HG03060 (cell line): ENCODE measurements at regions not wholly inside any gene's neighbourhood (a gene's known extent, or its start where the extent isn't known, plus 50 kb on each side); places are given as distances from the start of the nearest gene placed in this dataset.
"Not testable (repeated sequence)": the region's sequence is repeated elsewhere in the genome, so short reads cannot be mapped to it uniquely, and the experiment has no call there.

Source experiments
- ATAC-seq: cut with Tn5 transposase; IDR thresholded peaks from one replicate; pipeline ENCODE4 v1.9.1; 2021; ENCODE audit warnings: low read depth, moderate number of reproducible peaks; ENCODE audit not compliant: unreplicated experiment

DNA sequence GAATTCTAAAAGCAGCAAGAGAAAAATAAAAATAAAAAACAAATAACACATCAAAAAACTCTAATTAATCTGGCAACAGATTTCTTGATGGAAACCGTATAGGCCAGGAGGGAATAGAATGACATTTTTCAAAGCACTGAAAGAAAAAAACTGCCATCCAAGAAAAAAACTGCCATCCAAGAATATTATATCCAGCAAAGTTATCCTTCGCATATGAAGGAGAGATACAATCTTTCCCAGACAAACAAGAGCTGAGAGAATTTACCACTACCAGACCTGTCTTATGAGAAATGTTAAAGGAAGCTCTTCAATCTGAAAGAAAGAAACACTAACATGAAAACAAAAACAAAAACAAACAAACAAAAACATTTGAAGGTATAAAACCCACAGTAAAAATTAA lies 214.8 kb downstream of the EMP1 start:
- no peak for ATAC-seq

GRCh38 chr12:13405961-13406703 lies 209.6 kb downstream of the EMP1 start:
- no peak for ATAC-seq

DNA sequence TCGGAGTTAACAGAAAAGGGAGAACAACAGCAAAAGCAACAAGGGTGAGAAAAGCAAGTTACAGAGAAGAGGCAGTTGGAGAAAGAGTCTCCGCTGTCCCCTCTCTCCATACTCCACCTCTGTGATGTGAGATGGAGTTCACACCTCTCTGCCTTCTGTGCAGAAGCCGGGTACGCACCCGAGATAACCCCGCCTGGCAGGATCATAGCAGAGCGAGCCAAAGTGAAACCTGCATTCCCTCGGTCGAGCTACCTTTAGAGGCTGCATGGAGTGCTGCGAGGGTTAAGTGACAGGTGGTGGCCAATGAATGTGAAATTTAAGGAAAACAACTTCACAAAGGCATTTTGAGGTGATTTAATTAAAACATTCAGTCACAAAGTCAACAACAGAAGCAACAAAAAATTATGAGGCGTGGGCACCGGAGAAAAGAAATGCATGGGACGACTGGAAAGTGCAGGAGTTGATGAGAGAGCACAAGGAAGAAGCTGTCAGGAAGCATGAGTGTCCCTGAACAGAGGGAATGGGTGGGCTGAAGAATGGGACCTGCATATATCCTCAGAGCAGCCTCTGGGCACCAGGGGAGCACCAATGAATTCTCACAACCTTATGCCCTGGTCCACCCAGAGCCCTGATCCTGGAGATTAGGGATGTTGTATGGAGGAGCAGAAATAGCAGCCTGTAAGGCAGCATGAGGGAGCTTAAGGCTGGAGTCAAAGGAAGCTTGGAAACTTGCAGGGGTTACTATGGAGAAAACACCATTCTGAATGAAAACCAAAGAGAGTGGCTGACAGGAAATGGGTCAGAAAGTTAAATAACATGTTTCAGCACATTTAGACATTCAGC lies 208.3 kb downstream of the EMP1 start:
- no peak for ATAC-seq

DNA sequence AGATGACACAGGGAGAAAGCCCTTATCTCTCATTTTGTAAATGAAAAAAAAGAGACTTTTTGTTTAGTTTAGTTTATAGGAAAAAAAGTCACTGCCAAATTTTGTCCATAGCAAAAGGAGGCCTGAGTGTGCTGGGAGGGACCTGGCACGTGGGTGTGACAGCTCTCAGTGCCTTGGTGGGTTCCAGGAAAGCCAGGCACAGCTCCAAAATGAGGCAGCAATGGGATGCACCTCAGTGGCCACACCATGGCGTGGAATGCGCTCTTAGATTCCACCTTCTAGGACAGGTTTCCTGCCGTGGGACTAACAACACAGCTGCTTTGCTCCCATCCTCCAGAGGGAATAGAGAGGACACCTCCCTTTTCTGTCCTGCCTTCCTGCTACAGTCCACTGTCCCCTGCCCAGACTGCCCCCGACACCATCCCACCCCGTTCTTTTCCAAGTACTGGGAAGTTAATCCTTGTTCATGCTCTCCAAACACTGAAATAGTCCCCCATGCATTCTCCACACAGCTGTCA lies 207.6 kb downstream of the EMP1 start:
- ATAC-seq, result no peak

- not testable (repeated sequence) for ATAC-seq
Measured at GRCh38 chr12:13391375-13391774, 194.8 kb downstream of the EMP1 start.

- no peak for ATAC-seq
Measured at GRCh38 chr12:13390918-13391317, 194.4 kb downstream of the EMP1 start.

GRCh38 chr12:13390381-13390861 lies 193.9 kb downstream of the EMP1 start:
- no peak for ATAC-seq

DNA sequence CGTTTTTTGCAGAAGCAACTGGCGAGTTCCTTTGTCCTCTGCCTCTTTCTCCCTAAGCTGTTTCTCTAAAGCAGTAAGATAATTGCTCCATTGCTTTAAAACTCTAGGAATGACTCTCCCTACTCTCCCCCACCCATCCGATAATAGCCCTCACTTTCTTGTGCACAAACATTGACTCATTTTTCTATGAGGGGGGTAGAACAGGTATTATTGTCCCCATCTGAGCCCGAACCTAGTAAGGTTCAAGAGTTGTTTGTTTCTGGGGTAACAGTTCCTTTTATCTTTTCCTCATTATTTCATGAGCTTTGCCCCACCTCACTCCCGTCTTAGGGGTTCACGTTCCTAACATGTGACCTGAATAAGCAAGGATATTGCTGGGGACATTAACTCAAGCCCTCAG lies 190.6 kb downstream of the EMP1 start:
- ATAC-seq, result no peak

DNA sequence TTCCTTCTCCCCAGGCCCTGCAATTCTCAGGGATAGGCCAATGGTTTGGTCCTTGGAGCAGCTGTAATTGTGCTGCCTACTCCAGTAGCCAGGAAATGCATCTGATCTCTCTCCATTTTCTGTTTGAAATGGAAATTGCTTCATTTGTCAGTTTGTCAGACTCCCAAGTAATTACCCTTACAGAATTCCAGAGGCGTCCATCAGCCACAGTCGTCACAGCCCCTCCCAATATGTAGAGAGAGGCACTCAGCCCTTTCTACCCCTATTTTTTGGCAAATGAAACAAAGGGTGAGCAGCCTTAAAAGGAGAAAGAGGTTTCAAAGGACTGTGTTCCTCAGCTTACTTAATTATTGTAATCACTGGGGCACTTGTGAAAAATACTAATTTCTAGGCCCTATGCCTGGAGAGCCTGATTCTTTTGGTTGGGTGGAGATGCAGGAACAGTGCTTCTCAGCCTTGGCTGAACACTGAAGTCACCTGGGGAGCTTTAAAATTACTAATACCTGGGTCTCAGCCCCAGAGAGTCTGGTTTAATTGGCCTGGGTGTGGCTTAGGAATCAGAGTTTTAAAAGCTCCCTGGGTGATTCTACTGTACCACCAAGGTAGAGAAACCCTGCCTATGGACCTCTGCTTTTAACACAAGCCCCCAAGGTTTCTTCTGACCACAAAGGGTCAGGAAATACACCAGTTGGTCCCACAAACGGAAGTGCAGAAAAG lies 190.0 kb downstream of the EMP1 start:
- ATAC-seq, result no peak

DNA sequence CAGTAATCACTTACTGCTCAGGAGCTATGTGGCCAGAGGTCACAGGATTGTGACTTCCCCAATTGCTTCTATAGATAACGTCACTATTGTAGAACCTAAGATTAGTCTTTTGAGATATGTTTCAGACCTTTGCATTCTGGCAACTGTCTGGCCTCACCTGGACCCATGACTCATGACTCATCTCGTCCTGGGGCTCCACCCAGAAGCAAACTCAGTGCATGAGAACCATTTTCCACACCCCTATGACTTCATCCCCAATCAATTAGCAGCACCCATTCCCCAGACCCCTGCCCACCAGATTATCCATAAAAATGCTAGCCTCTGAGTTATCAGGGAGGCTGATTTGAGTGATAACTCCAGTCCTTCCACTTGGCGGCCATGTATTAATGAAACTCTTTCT lies 186.9 kb downstream of the EMP1 start:
- ATAC-seq, result peak; percentile 42

DNA sequence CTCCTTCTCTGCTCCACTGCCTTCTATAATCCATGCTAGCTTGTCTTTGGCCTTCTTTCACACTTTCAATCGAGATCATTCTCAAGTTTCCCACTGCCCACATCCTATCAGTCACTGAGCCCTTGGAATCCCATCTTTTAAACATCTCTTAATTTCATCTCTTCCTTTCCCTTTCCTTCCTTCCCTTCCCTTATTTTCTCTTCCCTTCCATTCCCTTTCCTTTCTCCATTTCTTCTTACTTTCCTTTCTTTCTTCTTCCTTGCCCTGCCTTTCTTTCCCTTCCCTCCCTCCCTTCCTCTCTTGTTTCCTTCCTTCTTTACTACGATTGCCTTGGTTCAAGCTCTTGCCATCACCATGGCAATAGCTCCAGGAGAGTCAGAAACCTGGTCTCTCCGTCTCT lies 183.8 kb downstream of the EMP1 start:
- ATAC-seq, result no peak

DNA sequence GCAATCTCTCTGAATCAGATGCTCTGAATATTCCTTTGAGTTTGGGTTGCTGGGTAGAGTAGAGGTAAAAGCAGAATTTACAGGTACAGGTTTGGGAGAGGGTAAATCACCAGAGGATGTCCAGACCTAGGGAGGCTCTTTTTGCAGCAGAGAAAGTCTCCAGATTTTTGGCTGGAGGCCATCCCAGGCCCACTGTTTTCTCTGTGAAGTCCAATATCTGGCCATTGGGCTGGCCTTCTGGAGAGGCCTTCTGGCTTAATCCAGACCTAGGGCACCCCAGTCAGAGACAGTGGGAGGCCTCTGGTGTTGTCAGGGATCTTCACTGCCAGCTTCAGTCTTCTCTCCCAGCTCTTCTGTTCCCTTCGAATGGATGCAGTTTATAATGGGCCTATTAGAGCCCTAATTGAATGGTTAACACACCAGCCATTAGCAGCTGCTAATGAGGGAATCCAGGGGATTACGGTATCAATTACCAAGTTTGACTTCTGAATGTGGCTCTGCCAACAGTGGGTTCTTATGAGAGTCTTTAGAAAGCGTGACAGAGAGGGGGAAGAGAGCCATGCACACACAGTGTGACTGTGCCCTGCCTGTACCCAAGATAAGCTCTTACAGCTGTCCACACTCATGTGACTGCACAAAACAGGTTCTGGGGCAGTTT lies 183.1 kb downstream of the EMP1 start:
- no peak for ATAC-seq

- ATAC-seq, result no peak
Measured at GRCh38 chr12:13377698-13378097, 181.2 kb downstream of the EMP1 start.

DNA sequence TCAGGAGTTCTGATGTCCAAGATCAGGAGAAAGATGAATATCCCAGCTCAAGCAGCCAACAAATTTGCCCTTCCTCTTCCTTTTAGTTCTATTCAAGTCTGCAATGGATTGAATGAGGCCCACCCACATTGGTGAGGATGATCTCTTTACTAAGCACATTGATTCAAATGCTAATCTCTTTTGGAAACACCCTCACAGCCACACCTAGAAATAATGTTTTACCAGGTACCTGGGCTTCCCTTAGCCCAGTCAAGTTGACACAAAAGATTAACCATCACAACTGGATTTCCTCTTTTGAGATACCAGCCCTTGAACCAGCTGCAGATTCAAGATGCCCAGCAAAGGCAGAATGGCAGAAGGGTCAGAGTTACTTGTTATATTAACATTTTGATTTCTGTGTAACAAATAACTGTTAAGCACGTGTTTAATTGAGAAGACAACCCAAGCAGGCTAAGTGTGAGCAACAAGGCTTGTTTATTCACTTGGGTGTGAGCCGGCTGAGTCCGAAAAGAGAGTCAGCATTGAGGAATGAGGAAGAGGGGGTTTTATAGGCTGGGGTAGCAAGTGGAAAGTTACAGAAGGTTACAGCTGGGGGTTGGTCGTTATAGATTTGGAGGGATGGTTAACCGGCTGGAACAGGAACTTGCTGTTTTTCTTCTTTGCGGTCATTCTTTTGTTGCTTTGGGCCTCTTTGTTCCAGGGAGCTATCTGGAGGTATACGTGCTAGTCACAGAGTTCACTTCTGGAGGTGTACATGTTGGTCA lies 180.3 kb downstream of the EMP1 start:
- no peak for ATAC-seq

GRCh38 chr12:13375583-13376345 lies 179.2 kb downstream of the EMP1 start:
- no peak for ATAC-seq

DNA sequence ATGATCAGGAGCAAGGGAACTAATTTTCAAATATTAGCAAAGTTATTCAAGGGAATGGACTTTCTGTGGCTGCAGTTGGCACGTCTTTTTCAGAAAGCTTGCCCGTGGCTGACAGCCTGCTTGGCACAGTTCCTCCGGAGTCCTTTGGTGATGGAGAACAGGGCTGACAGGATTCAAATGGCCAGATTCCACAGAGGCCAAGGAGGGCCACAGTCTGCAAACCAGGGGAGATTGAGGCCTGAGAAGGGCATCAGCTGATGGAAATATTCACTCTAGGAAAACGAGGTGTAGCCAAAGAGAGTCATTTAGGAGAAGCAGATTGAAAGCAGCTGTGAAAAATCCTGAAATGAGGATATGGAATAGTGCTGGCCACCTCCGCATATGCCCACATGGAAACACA lies 178.3 kb downstream of the EMP1 start:
- no peak for ATAC-seq

GRCh38 chr12:13373803-13374202 lies 177.3 kb downstream of the EMP1 start:
- ATAC-seq, result no peak

GRCh38 chr12:13373131-13373530 lies 176.6 kb downstream of the EMP1 start:
- no peak for ATAC-seq

GRCh38 chr12:13372386-13372785 lies 175.9 kb downstream of the EMP1 start:
- no peak for ATAC-seq
